GM21381 (cell line): ENCODE measurements at regions not wholly inside any gene's neighbourhood (a gene's known extent, or its start where the extent isn't known, plus 50 kb on each side); places are given as distances from the start of the nearest gene placed in this dataset.
"Not testable (repeated sequence)": the region's sequence is repeated elsewhere in the genome, so short reads cannot be mapped to it uniquely, and the experiment has no call there.

Experiments used
- ATAC-seq: cut with Tn5 transposase; IDR thresholded peaks from one replicate; pipeline ENCODE4 v1.9.1; 2021; ENCODE audit warnings: mild to moderate bottlenecking, moderate library complexity; ENCODE audit not compliant: unreplicated experiment

- no peak for ATAC-seq
These were observed 63.1 kb downstream of the TSN start for GRCh38 chr2:121818546-121818945.

GRCh38 chr2:121819846-121820245 is 64.4 kb downstream of the TSN start:
- no peak for ATAC-seq

- no peak for ATAC-seq
These were observed 66.2 kb downstream of the TSN start for GRCh38 chr2:121821476-121822158.

GRCh38 chr2:121824264-121824663 is 68.8 kb downstream of the TSN start:
- ATAC-seq: no peak

- no peak for ATAC-seq
These were observed 69.8 kb downstream of the TSN start for GRCh38 chr2:121825003-121825950.

GRCh38 chr2:121826036-121826435 is 70.6 kb downstream of the TSN start:
- no peak for ATAC-seq

GRCh38 chr2:121828281-121828731 is 72.9 kb downstream of the TSN start:
- no peak for ATAC-seq

GRCh38 chr2:121830809-121831208 is 75.4 kb downstream of the TSN start:
- no peak for ATAC-seq

- ATAC-seq: no peak
These were observed 76.4 kb downstream of the TSN start for GRCh38 chr2:121831841-121832240.

GRCh38 chr2:121832412-121833357 is 77.2 kb downstream of the TSN start:
- no peak for ATAC-seq

GRCh38 chr2:121833358-121833723 is 77.9 kb downstream of the TSN start:
- no peak for ATAC-seq

GRCh38 chr2:121836611-121837010 is 81.2 kb downstream of the TSN start:
- no peak for ATAC-seq

- ATAC-seq: no peak
These were observed 82.1 kb downstream of the TSN start for GRCh38 chr2:121837591-121837990.

- no peak for ATAC-seq
These were observed 83.1 kb downstream of the TSN start for GRCh38 chr2:121838551-121838950.

- ATAC-seq: no peak
These were observed 84.1 kb downstream of the TSN start for GRCh38 chr2:121839584-121839983.

GRCh38 chr2:121849236-121849635 is 93.8 kb downstream of the TSN start:
- ATAC-seq: no peak

- not testable (repeated sequence) for ATAC-seq
These were observed 97.7 kb downstream of the TSN start for GRCh38 chr2:121853149-121853548.

GRCh38 chr2:121855510-121855909 is 100.1 kb downstream of the TSN start:
- no peak for ATAC-seq

GRCh38 chr2:121856360-121856759 is 100.9 kb downstream of the TSN start:
- no peak for ATAC-seq

- ATAC-seq: no peak
These were observed 102.9 kb downstream of the TSN start for GRCh38 chr2:121858369-121858768.

GRCh38 chr2:121858847-121859246 is 103.4 kb downstream of the TSN start:
- no peak for ATAC-seq
